IMR-90 (cell line): ENCODE measurements at regions not wholly inside any gene's neighbourhood (a gene's known extent, or its start where the extent isn't known, plus 50 kb on each side); places are given as distances from the start of the nearest gene placed in this dataset.

Experiments used
- ATAC-seq: fragments of 200-7000 bp; cut with Tn5 transposase; 2 replicates; pipeline ENCODE4 v1.9.1; 2020; ENCODE audit warnings: low read depth, mild to moderate bottlenecking, moderate library complexity
- BruUV-seq: library from RNA; stranded (reverse); fragments of 400-500 nt; replicated peaks from 2 replicates; lab custom pipeline; 2021; lab: Mats Ljungman, UMichigan
- CTCF ChIA-PET: fragments of 300-600 bp; formaldehyde crosslinking; extraction: SDS; loops from one replicate; lab custom pipeline; 2021; ENCODE audit warnings: antibody characterized with exemption; lab: Yijun Ruan, JAX
- POLR2A ChIA-PET: fragments of 300-600 bp; sonication (Branson Sonifier 250); formaldehyde crosslinking; loops from one replicate; lab custom pipeline; 2022; ENCODE audit warnings: antibody characterized with exemption; ENCODE audit not compliant: unreplicated experiment; lab: Charles Lee
- DNase-seq: peaks from one replicate; pipeline ENCODE4 v3.0.0; 2013
- H2AFZ ChIP-seq: replicated peaks from 2 replicates; pipeline ENCODE3; 2013; ENCODE audit warnings: low read length, mild to moderate bottlenecking; ENCODE audit not compliant: poor library complexity
- H2AK5ac ChIP-seq: 2 replicates; pipeline ENCODE4 v1.6.1; 2013; ENCODE audit warnings: low read depth, low read length, inconsistent platforms
- H2AK9ac ChIP-seq: replicated peaks from 2 replicates; pipeline ENCODE3; 2013; ENCODE audit warnings: mild to moderate bottlenecking, low read depth, low read length, moderate library complexity; ENCODE audit not compliant: poor library complexity
- H2BK120ac ChIP-seq: 2 replicates; pipeline ENCODE4 v1.6.1; 2013; ENCODE audit warnings: low read depth, low read length, inconsistent platforms
- H2BK15ac ChIP-seq: 3 replicates; pipeline ENCODE4 v1.6.1; 2013; ENCODE audit warnings: low read depth, low read length, inconsistent platforms
- H2BK20ac ChIP-seq: 2 replicates; pipeline ENCODE4 v1.6.1; 2013; ENCODE audit warnings: low read depth, mild to moderate bottlenecking, inconsistent platforms, low read length, moderate library complexity
- H2BK5ac ChIP-seq: 2 replicates; pipeline ENCODE4 v1.6.1; 2013; ENCODE audit warnings: mild to moderate bottlenecking, low read depth, low read length, inconsistent platforms; ENCODE audit not compliant: poor library complexity, severe bottlenecking
- H3K14ac ChIP-seq: replicated peaks from 2 replicates; pipeline ENCODE4 v1.6.1; 2013; ENCODE audit warnings: low read depth, low read length, inconsistent platforms
- H3K18ac ChIP-seq: 2 replicates; pipeline ENCODE4 v1.6.1; 2013; ENCODE audit warnings: low read depth, low read length, control low read depth
- H3K23ac ChIP-seq: 2 replicates; pipeline ENCODE4 v1.6.1; 2013; ENCODE audit warnings: low read depth, low read length, inconsistent platforms
- H3K27ac ChIP-seq: 2 replicates; pipeline ENCODE4 v1.5.1; 2013; ENCODE audit warnings: mild to moderate bottlenecking, control low read depth, low read length; ENCODE audit not compliant: insufficient read depth
- H3K27me3 ChIP-seq: 2 replicates; pipeline ENCODE4 v1.6.1; 2013; ENCODE audit warnings: low read length; ENCODE audit not compliant: control insufficient read depth, insufficient read depth
- H3K36me3 ChIP-seq: 2 replicates; pipeline ENCODE4 v1.6.1; 2013; ENCODE audit warnings: low read length, mixed read lengths; ENCODE audit not compliant: control insufficient read depth, insufficient read depth
- H3K4ac ChIP-seq: 2 replicates; pipeline ENCODE4 v1.6.1; 2013; ENCODE audit warnings: low read depth, low read length, inconsistent platforms
- H3K4me1 ChIP-seq: 2 replicates; pipeline ENCODE4 v1.6.1; 2013; ENCODE audit warnings: low read length, mixed read lengths; ENCODE audit not compliant: control insufficient read depth, insufficient read depth
- H3K4me2 ChIP-seq: 2 replicates; pipeline ENCODE4 v1.6.1; 2013; ENCODE audit warnings: low read depth, mild to moderate bottlenecking, control low read depth, low read length, moderate library complexity
- H3K4me3 ChIP-seq: 2 replicates; pipeline ENCODE4 v1.5.1; 2013; ENCODE audit warnings: low read depth, mild to moderate bottlenecking, control low read depth, low read length, moderate library complexity; ENCODE audit not compliant: insufficient read depth
- H3K56ac ChIP-seq: 2 replicates; pipeline ENCODE4 v1.6.1; 2013; ENCODE audit warnings: low read length, inconsistent platforms; ENCODE audit not compliant: insufficient read depth; ENCODE audit errors: extremely low read depth
- H3K79me1 ChIP-seq, 2 experiments: 2 replicates each; pipeline ENCODE4 v1.6.1; 2013; ENCODE audit warnings: low read length in 2 of 2, inconsistent platforms in 1 of 2, low read depth in 1 of 2
- H3K9ac ChIP-seq: 2 replicates; pipeline ENCODE4 v1.6.1; 2013; ENCODE audit warnings: low read depth, low read length, control low read depth
- H3K9me1 ChIP-seq: 2 replicates; pipeline ENCODE4 v1.6.1; 2013; ENCODE audit warnings: low read length, inconsistent platforms; ENCODE audit not compliant: insufficient read depth
- H3K9me3 ChIP-seq: 2 replicates; pipeline ENCODE4 v1.6.1; 2013; ENCODE audit warnings: low read length; ENCODE audit not compliant: control insufficient read depth, insufficient read depth
- H4K20me1 ChIP-seq: 2 replicates; pipeline ENCODE4 v1.6.1; 2013; ENCODE audit warnings: low read length, inconsistent platforms; ENCODE audit not compliant: insufficient read depth
- H4K5ac ChIP-seq: 2 replicates; pipeline ENCODE4 v1.6.1; 2013; ENCODE audit warnings: mild to moderate bottlenecking, low read depth, low read length, control low read depth
- H4K8ac ChIP-seq, 2 experiments: 2 replicates each; pipeline ENCODE4 v1.6.1; 2013; ENCODE audit warnings: low read depth in 2 of 2, low read length in 2 of 2, control low read depth in 1 of 2, inconsistent platforms in 1 of 2
- H4K91ac ChIP-seq: 2 replicates; pipeline ENCODE4 v1.6.1; 2013; ENCODE audit warnings: low read depth, low read length, inconsistent platforms; ENCODE audit not compliant: insufficient read depth
- CHD1 ChIP-seq: IDR thresholded peaks from 2 replicates; pipeline ENCODE4 v1.6.1; 2012; ENCODE audit warnings: low read depth, low read length, improper control_type of control experiment
- FOS ChIP-seq: fragments of 150-350 bp; IDR thresholded peaks from 2 replicates; pipeline ENCODE4 v1.6.1; 2016; ENCODE audit warnings: low read depth, low read length
- MXI1 ChIP-seq: IDR thresholded peaks from 2 replicates; pipeline ENCODE4 v1.6.1; 2012; ENCODE audit warnings: low read depth, mild to moderate bottlenecking, low read length, moderate library complexity, borderline replicate concordance
- NFE2L2 ChIP-seq: fragments of 150-350 bp; IDR thresholded peaks from 2 replicates; pipeline ENCODE4 v1.6.1; 2016; ENCODE audit warnings: low read depth, mild to moderate bottlenecking, low read length
- RCOR1 ChIP-seq: IDR thresholded peaks from 2 replicates; pipeline ENCODE4 v1.6.1; 2012; ENCODE audit warnings: mild to moderate bottlenecking, low read length, improper control_type of control experiment; ENCODE audit not compliant: insufficient replicate concordance
- RFX5 ChIP-seq: IDR thresholded peaks from 2 replicates; pipeline ENCODE4 v1.8.0; 2012; ENCODE audit warnings: low read depth, mild to moderate bottlenecking, low read length, moderate library complexity
- WGBS, 2 experiments: methylation state at CpG; one replicate each; pipeline versions ENCODE4 v1.1.5 to v1.1.7; 2013; ENCODE audit warnings: missing lambda C conversion rate in 2 of 2; ENCODE audit not compliant: insufficient read length in 1 of 2; ENCODE audit errors: extremely low coverage in 2 of 2; 5-methylcytosine and 5-hydroxymethylcytosine counted together
- dilution Hi-C: fragments of 300-500 bp; cut with HindIII; formaldehyde crosslinking; loops from one replicate; pipeline ENCODE4 v1.14.3; 2018; ENCODE audit warnings: low sequenced_read_pairs; ENCODE audit not compliant: unreplicated experiment
- in situ Hi-C: fragments of 300-500 bp; cut with MboI; formaldehyde crosslinking; loops from 3 replicates; pipeline ENCODE4 v1.14.3; 2019; ENCODE audit warnings: low sequenced_read_pairs, inconsistent platforms, mixed read lengths
- intact Hi-C: fragments of 100-400 bp; cut with micrococcal nuclease; formaldehyde crosslinking; loops from 2 replicates; pipeline ENCODE4 v1.10.0; 2022

DNA sequence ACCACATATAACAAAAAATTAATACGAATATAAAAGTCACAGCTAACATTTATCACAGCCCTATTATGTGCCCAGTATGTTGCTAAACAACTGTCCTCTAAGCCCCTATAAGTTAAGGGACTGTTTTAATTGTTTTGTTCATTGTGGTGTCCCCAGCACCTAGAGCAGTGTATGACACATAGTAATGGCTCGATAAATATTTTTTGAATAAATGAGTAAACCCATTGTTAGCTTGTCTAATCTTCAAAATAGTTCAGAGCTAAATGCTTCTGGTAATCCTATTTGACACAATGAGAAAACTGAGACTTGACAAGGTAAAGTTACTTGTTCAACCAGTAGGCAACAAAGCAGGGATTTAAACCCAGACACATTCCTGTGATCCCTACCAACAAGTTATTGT, 78.4 kb upstream of the NEUROD6 start:
- Histone ChIP-seq H4K91ac (no peak overlapping the region), H3K14ac (no peak overlapping the region), H3K79me1 (no peaks in the 10 kb centered on the region), H2AK9ac (no peak overlapping the region), H3K23ac (no peak overlapping the region), H3K18ac (no peak overlapping the region), H4K5ac (no peak overlapping the region), H2BK15ac (no peak overlapping the region), H3K9me3 (no peaks in the 10 kb centered on the region), H2BK5ac (no peak overlapping the region), H3K27me3 (no peaks in the 10 kb centered on the region), H4K20me1 (no peaks in the 10 kb centered on the region), H3K4me3 (no peak overlapping the region), H2AK5ac (no peak overlapping the region), H2BK20ac (no peak overlapping the region), H3K9ac (no peak overlapping the region), H3K4me2 (no peak overlapping the region), H4K8ac (no peak overlapping the region), H3K4ac (no peak overlapping the region), H2AFZ (no peak overlapping the region), H3K4me1 (no peaks in the 10 kb centered on the region), H3K9me1 (no peaks in the 10 kb centered on the region; the same call in 1 of the 2 replicates), H2BK120ac (no peak overlapping the region), H3K27ac (no peak overlapping the region), H3K36me3 (no peaks in the 10 kb centered on the region), H3K56ac (no peak overlapping the region)
- in situ Hi-C loops (no loop called here), dilution Hi-C loops (no loop called here), intact Hi-C loops (no loop called here)
- no peak for TF ChIP-seq RCOR1
- no peak for TF ChIP-seq CHD1
- TF ChIP-seq RFX5, result no peak
- no peak for TF ChIP-seq FOS
- no peak for TF ChIP-seq MXI1
- TF ChIP-seq NFE2L2, result no peak
- DNase-seq (no peak), ATAC-seq (no peak)
- BruUV-seq, result no TSS peak
- WGBS, 2 experiments, result no CpG with 5 or more reads among the region's 2 CpGs
- ChIA-PET CTCF (interaction anchor here (0.7 kb wide), 1 partner anchor 284 kb away, joined by 3 read pairs; no protein-coding TSS in a partner anchor), POLR2A (no interaction called here)
